GM19438 (cell line): ENCODE measurements at regions not wholly inside any gene's neighbourhood (a gene's known extent, or its start where the extent isn't known, plus 50 kb on each side); places are given as distances from the start of the nearest gene placed in this dataset.

Experiments used
- ATAC-seq: cut with Tn5 transposase; IDR thresholded peaks from one replicate; pipeline ENCODE4 v1.9.1; 2021; ENCODE audit warnings: low read depth; ENCODE audit not compliant: unreplicated experiment

DNA sequence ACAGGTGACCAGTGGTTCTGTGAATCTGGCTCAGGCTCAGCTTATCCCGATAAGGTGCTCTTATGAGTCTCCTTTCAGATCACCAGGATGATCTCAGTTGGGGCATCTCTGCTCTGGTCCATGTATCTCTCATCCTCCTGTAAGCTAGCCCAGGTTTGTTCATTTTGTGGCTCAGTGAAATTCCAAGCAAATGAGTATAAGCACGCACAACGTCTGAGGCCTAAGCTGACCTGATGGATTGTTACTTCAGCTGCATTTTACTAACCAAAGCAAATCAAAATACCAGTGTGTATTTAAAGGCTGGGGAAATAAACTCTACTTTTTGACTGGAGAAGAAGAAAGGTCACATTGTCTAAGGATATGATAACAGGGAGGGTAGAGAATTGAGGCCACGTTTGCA, 551.0 kb upstream of the BTBD3 start:
- no peak for ATAC-seq

GRCh38 chr20:11368499-11368898, 549.2 kb upstream of the BTBD3 start:
- no peak for ATAC-seq

GRCh38 chr20:11368965-11369711, 548.6 kb upstream of the BTBD3 start:
- ATAC-seq, result no peak

DNA sequence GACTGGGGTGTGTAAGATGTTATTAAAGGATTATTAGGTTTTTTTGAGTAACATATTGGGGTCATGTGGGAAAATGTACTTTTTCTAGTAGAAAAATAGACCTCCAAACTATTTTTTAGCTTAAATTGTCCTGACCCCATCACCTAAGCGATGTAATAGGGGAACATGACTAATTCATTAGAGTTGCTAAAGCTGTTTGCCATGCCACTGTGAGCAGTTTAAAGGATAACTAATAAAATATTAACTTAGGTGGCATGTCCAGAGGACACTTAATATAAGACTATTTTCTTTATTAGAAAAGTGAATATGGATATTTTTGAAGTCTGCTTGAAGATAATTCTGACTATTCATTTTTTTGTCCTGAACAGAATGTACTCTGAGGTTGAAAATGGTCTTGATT, 545.9 kb upstream of the BTBD3 start:
- ATAC-seq, result no peak

DNA sequence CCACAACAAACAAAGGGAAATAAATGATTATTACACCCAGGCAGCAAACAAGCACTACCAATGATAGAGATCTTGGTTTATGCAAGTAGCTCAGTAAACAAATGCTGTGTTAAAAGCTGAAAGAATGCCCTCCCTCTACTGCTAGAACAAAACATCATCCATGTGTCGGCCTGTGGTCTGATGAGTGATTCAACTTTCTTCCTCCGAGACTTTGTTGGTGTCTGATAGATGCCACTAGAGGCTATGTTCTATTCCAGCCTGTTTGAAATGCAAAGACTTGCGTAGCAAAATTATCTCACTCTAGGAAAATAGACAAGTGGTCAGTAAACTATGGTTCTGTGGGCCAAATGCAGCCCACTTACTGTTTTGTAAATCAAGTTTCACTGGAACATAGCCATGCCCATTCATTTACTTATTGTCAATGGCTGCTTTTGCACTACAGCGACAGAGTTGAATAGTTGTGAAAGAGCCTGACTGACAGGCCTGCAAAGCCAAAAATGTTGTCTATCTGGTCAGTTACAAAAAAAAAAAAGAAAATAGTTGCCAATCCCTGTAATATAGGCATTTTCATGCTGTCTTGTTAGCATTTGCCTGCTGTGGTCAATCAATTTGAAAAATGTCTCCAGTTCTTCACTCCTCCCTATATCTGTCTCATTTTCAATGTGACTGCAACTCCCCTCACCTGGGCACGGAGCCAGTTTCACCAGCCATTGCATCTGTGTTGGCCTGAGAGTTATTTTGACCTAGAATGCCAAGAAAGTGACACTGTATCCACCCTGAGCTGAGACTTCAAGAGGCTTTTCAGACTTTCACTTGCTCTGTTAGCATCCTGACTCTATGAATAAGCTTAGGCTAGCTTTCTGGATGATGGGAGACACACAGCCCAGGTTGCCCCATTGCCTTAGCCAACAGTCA, 544.6 kb upstream of the BTBD3 start:
- no peak for ATAC-seq

DNA sequence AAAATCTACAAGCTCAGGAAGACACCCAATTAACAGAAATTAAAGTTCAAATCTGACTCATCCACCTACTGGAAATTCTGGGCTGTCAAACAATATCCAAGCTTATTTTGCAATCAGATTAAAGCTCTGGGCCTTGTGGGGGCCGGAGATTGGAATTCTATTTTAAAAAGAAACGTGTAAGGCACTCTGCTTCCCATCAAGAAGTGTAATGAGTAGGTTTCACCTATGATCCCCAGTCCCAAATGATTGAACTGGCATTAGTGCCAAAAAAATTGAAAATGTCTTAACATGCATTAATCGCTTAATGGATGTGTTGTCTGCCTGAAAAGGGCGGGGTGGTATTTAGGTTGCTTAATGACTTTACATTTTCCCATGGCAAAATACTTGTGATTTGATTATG, 542.4 kb upstream of the BTBD3 start:
- no peak for ATAC-seq

- ATAC-seq, result no peak
Measured at GRCh38 chr20:11375966-11376365, 541.7 kb upstream of the BTBD3 start.

DNA sequence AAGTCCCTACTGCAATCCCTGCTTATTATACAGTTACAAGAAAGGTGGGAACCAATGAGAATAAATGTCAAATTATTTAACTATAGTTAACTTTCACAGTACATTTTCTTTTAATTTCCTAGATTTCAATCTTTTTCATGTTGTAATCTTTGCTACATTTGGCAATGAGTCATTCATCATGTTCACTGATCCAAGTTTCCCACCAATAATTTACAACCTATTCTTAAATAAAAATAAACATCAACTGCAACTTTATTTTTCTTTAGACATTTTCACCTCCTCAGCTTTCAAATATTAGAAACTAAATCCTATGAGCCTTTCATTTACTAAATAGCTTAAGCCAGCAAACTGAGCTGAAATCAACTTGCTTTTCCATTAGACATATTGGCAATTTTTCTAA, 541.3 kb upstream of the BTBD3 start:
- no peak for ATAC-seq

DNA sequence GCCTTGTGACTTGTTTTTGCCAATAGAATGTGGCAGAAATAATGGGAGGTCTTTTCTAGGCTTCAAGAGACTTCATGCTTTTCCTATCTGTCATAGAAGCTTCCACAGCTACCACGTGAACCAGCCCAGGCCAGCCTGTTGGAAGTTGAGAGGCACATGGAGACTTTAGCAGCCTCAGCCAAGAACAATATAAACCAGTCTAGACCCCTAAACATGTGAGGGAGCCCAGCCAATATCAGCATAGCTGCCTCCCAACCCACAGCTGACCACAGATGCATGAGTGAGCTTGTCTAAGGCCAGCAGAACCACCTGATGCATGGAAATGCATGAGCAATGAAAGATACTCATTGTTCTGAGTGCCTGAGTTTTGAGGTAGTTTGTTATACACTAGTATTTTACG, 540.7 kb upstream of the BTBD3 start:
- ATAC-seq, result no peak

DNA sequence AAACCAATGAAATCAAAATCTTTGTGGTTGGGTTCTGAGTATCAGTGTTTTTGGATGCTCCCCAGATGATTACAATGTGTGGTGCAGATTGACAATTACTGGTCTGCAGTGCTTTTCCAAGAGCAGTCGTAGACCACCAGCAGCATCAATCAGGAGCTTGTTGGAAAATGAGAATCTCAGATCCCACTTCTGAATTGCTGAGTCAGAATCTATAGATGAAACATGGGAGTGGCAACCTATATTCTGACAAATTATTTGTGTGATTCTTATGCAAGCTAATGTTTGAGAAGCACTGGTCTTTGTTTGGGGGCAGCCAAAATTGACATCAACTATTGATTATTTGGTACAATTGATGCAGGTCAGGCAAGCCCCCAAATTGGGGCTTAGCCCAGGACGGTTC, 539.9 kb upstream of the BTBD3 start:
- no peak for ATAC-seq

DNA sequence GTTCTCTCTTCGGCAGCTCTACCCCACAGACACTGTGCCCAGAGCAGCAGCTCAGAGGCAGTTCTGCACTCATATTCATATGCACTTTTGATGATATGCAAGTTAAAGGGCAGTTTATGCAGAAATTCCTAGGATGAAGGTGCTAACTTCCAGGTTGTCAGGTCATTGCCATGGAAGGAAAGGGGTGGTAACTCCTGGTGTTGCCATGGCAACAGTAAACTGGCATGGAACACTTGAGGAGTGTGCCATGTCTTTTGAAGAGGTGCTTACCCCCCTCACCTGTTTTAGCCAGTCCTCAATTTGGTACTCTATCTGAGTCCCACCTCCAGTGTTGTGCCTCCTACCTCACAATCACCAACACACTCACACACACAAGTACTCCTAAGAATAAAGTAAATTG, 539.4 kb upstream of the BTBD3 start:
- no peak for ATAC-seq

GRCh38 chr20:11379257-11380011, 538.3 kb upstream of the BTBD3 start:
- ATAC-seq, result no peak

DNA sequence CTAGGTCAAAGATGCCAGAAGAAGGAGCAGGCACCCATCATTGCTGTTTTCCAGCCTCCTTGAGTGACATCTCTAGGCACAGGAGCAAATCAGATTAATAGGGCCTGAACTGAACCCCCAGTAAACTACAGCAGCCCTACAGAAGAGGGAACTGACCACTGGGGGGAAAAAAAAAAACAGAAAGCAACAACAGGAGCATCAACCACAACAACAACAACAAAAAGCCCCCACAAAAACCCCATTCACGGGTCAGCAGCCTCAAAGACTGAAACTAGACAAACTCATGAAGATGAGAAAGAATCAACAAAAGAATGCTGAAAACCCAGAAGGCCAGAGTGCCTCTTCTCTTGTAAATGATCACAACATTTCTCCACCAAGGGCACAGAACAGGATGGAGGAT, 537.4 kb upstream of the BTBD3 start:
- ATAC-seq, result no peak

DNA sequence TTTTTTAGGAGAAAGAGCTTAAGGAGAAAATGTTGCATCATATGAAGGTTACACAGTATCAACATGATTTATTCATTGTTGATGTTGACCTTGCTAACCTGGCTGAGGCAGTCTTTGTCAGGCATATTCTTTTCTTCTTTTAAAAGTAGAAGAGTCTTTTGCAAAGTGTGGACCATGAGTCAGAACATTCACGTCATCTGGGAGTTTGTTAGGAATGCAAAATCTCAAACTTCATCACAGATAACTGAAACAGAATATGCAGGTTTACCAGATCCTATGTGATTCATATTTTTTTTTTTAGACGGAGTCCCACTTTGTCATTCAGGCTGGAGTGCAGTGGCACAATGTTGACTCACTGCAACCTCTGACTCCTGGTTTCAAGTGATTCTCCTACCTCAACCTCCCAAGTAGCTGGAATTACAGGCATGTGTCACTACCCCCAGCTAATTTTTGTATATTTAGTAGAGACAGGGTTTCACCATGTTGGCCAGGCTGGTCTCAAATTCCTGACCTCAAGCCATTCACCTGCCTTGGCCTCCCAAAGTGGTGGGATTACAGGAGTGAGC, 530.4 kb upstream of the BTBD3 start:
- no peak for ATAC-seq

- no peak for ATAC-seq
Measured at GRCh38 chr20:11389186-11389585, 528.5 kb upstream of the BTBD3 start.

DNA sequence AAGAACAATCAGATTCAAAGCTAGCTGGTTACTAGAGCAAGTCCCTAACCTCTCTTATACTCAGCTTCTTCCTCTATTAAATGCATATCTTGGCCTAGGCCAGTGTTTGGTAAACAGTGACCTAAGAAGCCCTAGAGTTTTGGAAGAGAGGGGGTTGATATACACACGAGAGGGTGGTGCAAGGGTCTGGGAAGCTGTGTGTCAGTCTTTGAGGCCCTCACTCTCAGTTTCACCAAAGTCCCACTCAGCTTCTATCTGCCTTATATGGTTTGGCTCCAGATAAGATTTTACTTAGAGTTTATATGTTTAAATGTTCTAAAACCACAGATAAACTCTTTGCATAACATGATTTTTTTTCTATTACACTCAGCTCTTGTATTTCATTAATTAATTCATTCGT, 526.1 kb upstream of the BTBD3 start:
- no peak for ATAC-seq

- no peak for ATAC-seq
Measured at GRCh38 chr20:11394145-11394833, 523.4 kb upstream of the BTBD3 start.

- no peak for ATAC-seq
Measured at GRCh38 chr20:11395581-11395980, 522.1 kb upstream of the BTBD3 start.

GRCh38 chr20:11401988-11402387, 515.7 kb upstream of the BTBD3 start:
- no peak for ATAC-seq

DNA sequence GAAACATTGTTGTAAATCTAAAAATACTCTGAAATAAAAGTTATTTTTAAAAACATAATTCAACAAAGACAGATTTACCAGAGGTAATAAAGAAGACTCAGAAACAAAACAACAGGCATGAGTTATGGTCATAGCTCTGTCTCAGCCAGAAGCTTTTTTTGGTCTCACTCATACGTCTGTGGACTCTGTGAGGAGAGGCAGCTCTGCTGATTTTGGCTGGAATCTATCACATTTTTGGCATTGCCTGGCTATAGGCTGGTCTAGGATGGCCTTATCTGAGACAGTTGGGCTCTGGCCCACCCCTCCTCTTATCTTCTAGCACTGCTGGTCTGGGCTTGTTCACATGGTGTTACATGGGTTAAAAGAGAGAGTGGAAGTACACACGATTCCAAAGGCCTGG, 514.0 kb upstream of the BTBD3 start:
- ATAC-seq, result no peak
